HEK293T (cell line): ENCODE measurements at regions not wholly inside any gene's neighbourhood (a gene's known extent, or its start where the extent isn't known, plus 50 kb on each side); places are given as distances from the start of the nearest gene placed in this dataset.

Experiments
- ARNT ChIP-seq: fragments of 450-650 bp; IDR thresholded peaks from 2 replicates; pipeline ENCODE4 v1.6.1; 2017; ENCODE audit warnings: mild to moderate bottlenecking
- BHLHE40 ChIP-seq: fragments of 450-650 bp; IDR thresholded peaks from 2 replicates; pipeline ENCODE4 v1.6.1; 2016; ENCODE audit warnings: mild to moderate bottlenecking, moderate library complexity, borderline replicate concordance
- CTBP1 ChIP-seq: fragments of 450-650 bp; IDR thresholded peaks from 2 replicates; pipeline ENCODE4 v1.6.1; 2016; ENCODE audit warnings: borderline replicate concordance
- ELF4 ChIP-seq: fragments of 450-650 bp; IDR thresholded peaks from 2 replicates; pipeline ENCODE4 v1.6.1; 2017; ENCODE audit warnings: antibody characterized with exemption
- FOXA1 ChIP-seq: fragments of 450-650 bp; IDR thresholded peaks from 2 replicates; pipeline ENCODE4 v1.6.1; 2016; ENCODE audit warnings: mild to moderate bottlenecking
- FOXK2 ChIP-seq: fragments of 450-650 bp; IDR thresholded peaks from 2 replicates; pipeline ENCODE4 v1.6.1; 2016; ENCODE audit warnings: mild to moderate bottlenecking
- FOXM1 ChIP-seq: fragments of 450-650 bp; IDR thresholded peaks from 2 replicates; pipeline ENCODE4 v1.6.1; 2017; ENCODE audit warnings: mild to moderate bottlenecking, borderline replicate concordance
- PKNOX1 ChIP-seq: fragments of 450-650 bp; IDR thresholded peaks from 2 replicates; pipeline ENCODE4 v1.6.1; 2016
- SP1 ChIP-seq: fragments of 450-650 bp; IDR thresholded peaks from 2 replicates; pipeline ENCODE4 v1.6.1; 2017
- SUZ12 ChIP-seq: fragments of 450-650 bp; IDR thresholded peaks from 2 replicates; pipeline ENCODE4 v1.6.1; 2016; ENCODE audit warnings: mild to moderate bottlenecking
- TARDBP ChIP-seq: fragments of 450-650 bp; IDR thresholded peaks from 2 replicates; pipeline ENCODE4 v1.6.1; 2016

- no peak for TF ChIP-seq FOXM1
- TF ChIP-seq BHLHE40 = no peak
- TF ChIP-seq SUZ12 = no peak
- TF ChIP-seq TARDBP = no peak
- no peak for TF ChIP-seq FOXA1
- no peak for TF ChIP-seq SP1
- TF ChIP-seq CTBP1 = no peak
- no peak for TF ChIP-seq ELF4
- TF ChIP-seq FOXK2 = no peak
- TF ChIP-seq ARNT = no peak
- TF ChIP-seq PKNOX1 = no peak
These were observed 154.7 kb upstream of the ARGLU1 start for GRCh38 chr13:106722620-106723019.
